ENCODE measurements at regions not wholly inside any gene's neighbourhood (a gene's known extent, or its start where the extent isn't known, plus 50 kb on each side); places are given as distances from the start of the nearest gene placed in this dataset.
A peak's percentile ranks its signal among the peaks of the same experiment; 100 is the strongest.

DNA sequence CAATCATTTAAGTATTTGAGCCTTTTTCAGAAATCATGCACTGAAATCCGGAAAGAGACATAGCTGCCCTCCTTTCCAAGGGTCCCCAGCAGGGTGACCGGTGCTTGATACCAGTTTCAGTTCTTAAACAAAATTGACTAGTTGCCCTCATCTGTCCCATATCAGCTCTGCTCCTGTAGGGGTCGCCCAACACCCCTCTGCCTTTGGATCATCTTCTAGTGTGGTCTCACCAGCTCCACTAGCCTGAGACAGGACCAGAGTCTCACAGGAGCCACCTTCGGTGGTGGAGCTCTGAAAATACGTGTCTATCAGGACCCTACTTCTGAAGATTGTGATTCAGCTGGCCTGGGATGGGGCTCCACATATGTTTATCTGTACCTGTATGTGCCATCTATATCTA is 428.2 kb downstream of the ENC1 start:
- TF ChIP-seq, protein P1, sequence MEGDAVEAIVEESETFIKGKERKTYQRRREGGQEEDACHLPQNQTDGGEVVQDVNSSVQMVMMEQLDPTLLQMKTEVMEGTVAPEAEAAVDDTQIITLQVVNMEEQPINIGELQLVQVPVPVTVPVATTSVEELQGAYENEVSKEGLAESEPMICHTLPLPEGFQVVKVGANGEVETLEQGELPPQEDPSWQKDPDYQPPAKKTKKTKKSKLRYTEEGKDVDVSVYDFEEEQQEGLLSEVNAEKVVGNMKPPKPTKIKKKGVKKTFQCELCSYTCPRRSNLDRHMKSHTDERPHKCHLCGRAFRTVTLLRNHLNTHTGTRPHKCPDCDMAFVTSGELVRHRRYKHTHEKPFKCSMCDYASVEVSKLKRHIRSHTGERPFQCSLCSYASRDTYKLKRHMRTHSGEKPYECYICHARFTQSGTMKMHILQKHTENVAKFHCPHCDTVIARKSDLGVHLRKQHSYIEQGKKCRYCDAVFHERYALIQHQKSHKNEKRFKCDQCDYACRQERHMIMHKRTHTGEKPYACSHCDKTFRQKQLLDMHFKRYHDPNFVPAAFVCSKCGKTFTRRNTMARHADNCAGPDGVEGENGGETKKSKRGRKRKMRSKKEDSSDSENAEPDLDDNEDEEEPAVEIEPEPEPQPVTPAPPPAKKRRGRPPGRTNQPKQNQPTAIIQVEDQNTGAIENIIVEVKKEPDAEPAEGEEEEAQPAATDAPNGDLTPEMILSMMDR (conservative IDR thresholded peaks at IDR 0.05; ENCODE audit: low read length): peak; percentile 84
- TF ChIP-seq EZH2phosphoT487 (IDR thresholded peaks at IDR 0.05; ENCODE audit: borderline replicate concordance): no peak

All from Loucy (cell line).